ENCODE measurements at regions not wholly inside any gene's neighbourhood (a gene's known extent, or its start where the extent isn't known, plus 50 kb on each side); places are given as distances from the start of the nearest gene placed in this dataset.

GRCh38 chr3:101962055-101962454 lies 112.7 kb downstream of the NFKBIZ start:
- Histone ChIP-seq H3K4me3 (ENCODE audit: low read length, poor library complexity, severe bottlenecking) (no peak overlapping the region), H3K9me3 (ENCODE audit: insufficient read depth, low read depth, low read length) (no peaks in the 10 kb centered on the region), H2AFZ (ENCODE audit: low read length) (no peak overlapping the region), H3K36me3 (ENCODE audit: insufficient read depth, low read length) (no peaks in the 10 kb centered on the region), H3K4me2 (ENCODE audit: low read depth, low read length, poor library complexity, severe bottlenecking) (no peak overlapping the region), H3K79me2 (ENCODE audit: insufficient read depth, low read length) (no peaks in the 10 kb centered on the region), H3K9ac (ENCODE audit: low read depth, low read length, poor library complexity, severe bottlenecking) (no peak overlapping the region), H3K9me2 (replicated peaks; ENCODE audit: low read depth, low read length) (no peaks in the 10 kb centered on the region), H4K20me1 (ENCODE audit: insufficient read depth, low read length, poor library complexity, severe bottlenecking) (no peaks in the 10 kb centered on the region), H3K4me1 (ENCODE audit: insufficient read depth, low read length, poor library complexity, severe bottlenecking) (no peaks in the 10 kb centered on the region), H3K27me3 (ENCODE audit: insufficient read depth, low read length, poor library complexity, severe bottlenecking) (no peaks in the 10 kb centered on the region), H3F3A (ENCODE audit: low read depth) (no peaks in the 10 kb centered on the region)
- TF ChIP-seq CTCF (conservative IDR thresholded peaks at IDR 0.05; ENCODE audit: low read length) (no peak), EZH2phosphoT487 (IDR thresholded peaks at IDR 0.05; ENCODE audit: borderline replicate concordance) (no peak)

DNA sequence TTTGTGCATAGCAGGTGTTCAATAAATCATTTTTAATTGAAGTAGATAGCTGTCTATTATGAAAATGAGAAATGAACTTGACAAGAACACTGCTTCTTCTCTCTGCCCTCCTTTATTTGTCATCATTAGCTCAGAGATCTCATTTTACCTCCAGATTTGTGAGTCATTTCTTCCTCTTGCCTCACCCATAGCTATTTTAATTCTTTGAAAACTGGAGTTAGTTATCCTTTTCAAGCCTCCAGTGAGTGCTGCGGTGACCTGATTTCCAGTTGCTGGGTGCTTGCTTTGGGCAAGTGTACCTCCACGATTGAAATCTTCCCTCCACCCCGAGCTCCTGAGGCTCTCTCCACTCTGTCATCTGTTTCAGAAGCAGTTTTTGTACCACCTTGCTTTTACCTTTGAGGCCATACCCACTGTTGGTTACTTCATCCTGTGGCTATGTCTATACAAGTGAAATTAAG lies 114.6 kb downstream of the NFKBIZ start:
- Histone ChIP-seq H3K27me3 (ENCODE audit: insufficient read depth, low read length, poor library complexity, severe bottlenecking) (no peaks in the 10 kb centered on the region), H3K36me3 (ENCODE audit: insufficient read depth, low read length) (no peaks in the 10 kb centered on the region), H3K9me3 (ENCODE audit: insufficient read depth, low read depth, low read length) (no peaks in the 10 kb centered on the region), H3K79me2 (ENCODE audit: insufficient read depth, low read length) (no peaks in the 10 kb centered on the region), H2AFZ (ENCODE audit: low read length) (no peak overlapping the region), H3K9ac (ENCODE audit: low read depth, low read length, poor library complexity, severe bottlenecking) (no peak overlapping the region), H3K4me3 (ENCODE audit: low read length, poor library complexity, severe bottlenecking) (no peak overlapping the region), H3F3A (ENCODE audit: low read depth) (no peaks in the 10 kb centered on the region), H4K20me1 (ENCODE audit: insufficient read depth, low read length, poor library complexity, severe bottlenecking) (no peaks in the 10 kb centered on the region), H3K4me1 (ENCODE audit: insufficient read depth, low read length, poor library complexity, severe bottlenecking) (no peaks in the 10 kb centered on the region), H3K9me2 (replicated peaks; ENCODE audit: low read depth, low read length) (no peaks in the 10 kb centered on the region), H3K4me2 (ENCODE audit: low read depth, low read length, poor library complexity, severe bottlenecking) (no peak overlapping the region)
- TF ChIP-seq CTCF (conservative IDR thresholded peaks at IDR 0.05; ENCODE audit: low read length) (no peak), EZH2phosphoT487 (IDR thresholded peaks at IDR 0.05; ENCODE audit: borderline replicate concordance) (no peak)

- no peak for TF ChIP-seq CTCF (conservative IDR thresholded peaks at IDR 0.05; ENCODE audit: low read length)
- TF ChIP-seq EZH2phosphoT487 (IDR thresholded peaks at IDR 0.05; ENCODE audit: borderline replicate concordance): no peak
- Histone ChIP-seq H3F3A (ENCODE audit: low read depth) (no peaks in the 10 kb centered on the region), H3K4me2 (ENCODE audit: low read depth, low read length, poor library complexity, severe bottlenecking) (no peak overlapping the region), H3K4me1 (ENCODE audit: insufficient read depth, low read length, poor library complexity, severe bottlenecking) (no peaks in the 10 kb centered on the region), H3K4me3 (ENCODE audit: low read length, poor library complexity, severe bottlenecking) (no peak overlapping the region), H3K9ac (ENCODE audit: low read depth, low read length, poor library complexity, severe bottlenecking) (no peak overlapping the region), H2AFZ (ENCODE audit: low read length) (no peak overlapping the region), H3K36me3 (ENCODE audit: insufficient read depth, low read length) (no peaks in the 10 kb centered on the region), H3K79me2 (ENCODE audit: insufficient read depth, low read length) (no peaks in the 10 kb centered on the region), H3K9me3 (ENCODE audit: insufficient read depth, low read depth, low read length) (no peaks in the 10 kb centered on the region), H3K27me3 (ENCODE audit: insufficient read depth, low read length, poor library complexity, severe bottlenecking) (no peaks in the 10 kb centered on the region), H4K20me1 (ENCODE audit: insufficient read depth, low read length, poor library complexity, severe bottlenecking) (no peaks in the 10 kb centered on the region), H3K9me2 (replicated peaks; ENCODE audit: low read depth, low read length) (no peaks in the 10 kb centered on the region)
Observed at GRCh38 chr3:101964861-101965260, 115.5 kb downstream of the NFKBIZ start.

Data from Loucy (cell line).